Prostate gland (tissue), 2 donors: ENCODE measurements at regions not wholly inside any gene's neighbourhood (a gene's known extent, or its start where the extent isn't known, plus 50 kb on each side); places are given as distances from the start of the nearest gene placed in this dataset.

Experiments used
- POLR2A ChIP-seq: fragments of 450-650 bp; IDR thresholded peaks from one replicate; pipeline ENCODE4 v1.6.1; 2016; ENCODE audit warnings: antibody characterized with exemption, mild to moderate bottlenecking
- POLR2AphosphoS5 ChIP-seq: sonication (generic); formaldehyde crosslinking; IDR thresholded peaks from one replicate; pipeline ENCODE4 v1.6.1; 2017; ENCODE audit warnings: antibody characterized with exemption
- TF ChIP-seq, protein P1 (sequence below), 4 experiments: fragments of 200-600 bp in 2 of 4; fragments of 450-650 bp in 2 of 4; sonication (generic) in 2 of 4; IDR thresholded peaks; 1 replicate in 3 of 4; 2 replicates in 1 of 4; pipeline ENCODE4 v1.5.1; 2016 to 2019; ENCODE audit warnings: antibody characterized with exemption in 4 of 4, mild to moderate bottlenecking in 2 of 4, moderate library complexity in 2 of 4

DNA sequence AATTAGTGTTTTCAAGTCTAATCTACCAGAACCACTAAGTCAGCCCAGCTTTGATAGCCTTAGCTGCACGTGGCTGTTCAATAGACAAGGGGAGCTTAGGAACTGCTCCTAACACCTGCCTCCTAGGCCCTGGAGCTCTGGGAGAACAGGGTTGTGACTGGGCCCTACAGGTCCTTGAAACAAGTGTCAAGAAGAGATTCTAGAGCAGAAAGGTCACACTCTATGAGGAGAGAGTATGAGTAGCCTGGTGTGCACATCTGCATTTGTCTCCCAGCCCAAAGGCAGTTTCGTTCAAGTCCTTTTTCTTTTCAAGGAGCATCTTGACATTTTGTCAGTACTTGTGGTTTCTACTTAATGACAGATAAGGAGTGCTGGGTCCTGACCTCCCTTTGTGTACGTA is 206.1 kb downstream of the PRELID2 start:
- TF ChIP-seq POLR2AphosphoS5 = no peak
- TF ChIP-seq, protein P1, sequence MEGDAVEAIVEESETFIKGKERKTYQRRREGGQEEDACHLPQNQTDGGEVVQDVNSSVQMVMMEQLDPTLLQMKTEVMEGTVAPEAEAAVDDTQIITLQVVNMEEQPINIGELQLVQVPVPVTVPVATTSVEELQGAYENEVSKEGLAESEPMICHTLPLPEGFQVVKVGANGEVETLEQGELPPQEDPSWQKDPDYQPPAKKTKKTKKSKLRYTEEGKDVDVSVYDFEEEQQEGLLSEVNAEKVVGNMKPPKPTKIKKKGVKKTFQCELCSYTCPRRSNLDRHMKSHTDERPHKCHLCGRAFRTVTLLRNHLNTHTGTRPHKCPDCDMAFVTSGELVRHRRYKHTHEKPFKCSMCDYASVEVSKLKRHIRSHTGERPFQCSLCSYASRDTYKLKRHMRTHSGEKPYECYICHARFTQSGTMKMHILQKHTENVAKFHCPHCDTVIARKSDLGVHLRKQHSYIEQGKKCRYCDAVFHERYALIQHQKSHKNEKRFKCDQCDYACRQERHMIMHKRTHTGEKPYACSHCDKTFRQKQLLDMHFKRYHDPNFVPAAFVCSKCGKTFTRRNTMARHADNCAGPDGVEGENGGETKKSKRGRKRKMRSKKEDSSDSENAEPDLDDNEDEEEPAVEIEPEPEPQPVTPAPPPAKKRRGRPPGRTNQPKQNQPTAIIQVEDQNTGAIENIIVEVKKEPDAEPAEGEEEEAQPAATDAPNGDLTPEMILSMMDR (IDR thresholded peaks at IDR 0.05) = no peak
- no peak for TF ChIP-seq POLR2A
